Neural crest cell (in vitro differentiated cells): ENCODE measurements at regions not wholly inside any gene's neighbourhood (a gene's known extent, or its start where the extent isn't known, plus 50 kb on each side); places are given as distances from the start of the nearest gene placed in this dataset.

Experiments used
- DNase-seq: peaks from one replicate; pipeline ENCODE4 v3.0.0; 2021; ENCODE audit warnings: low read depth, mixed read lengths, low spot score
- H3K27ac Mint-ChIP-seq: one replicate; pipeline ENCODE4 v1.8.0; 2021; ENCODE audit warnings: mild to moderate bottlenecking, mixed read lengths; ENCODE audit not compliant: unreplicated experiment
- H3K27me3 Mint-ChIP-seq: 2 replicates; pipeline ENCODE4 v1.8.0; 2021; ENCODE audit warnings: low read depth, mild to moderate bottlenecking, mixed read lengths
- H3K36me3 Mint-ChIP-seq: 2 replicates; pipeline ENCODE4 v1.8.0; 2021; ENCODE audit warnings: low read depth, mild to moderate bottlenecking, mixed read lengths
- H3K4me1 Mint-ChIP-seq: 2 replicates; pipeline ENCODE4 v1.8.0; 2021; ENCODE audit warnings: mixed read lengths
- H3K4me3 Mint-ChIP-seq: one replicate; pipeline ENCODE4 v1.8.0; 2021; ENCODE audit warnings: mild to moderate bottlenecking, mixed read lengths
- H3K9me3 Mint-ChIP-seq: 2 replicates; pipeline ENCODE4 v1.8.0; 2021; ENCODE audit warnings: mixed read lengths
- CTCF ChIP-seq: fragments of 200-600 bp; sonication (generic); conservative IDR thresholded peaks from 2 replicates; pipeline ENCODE4 v1.5.0; 2021; ENCODE audit warnings: antibody characterized with exemption, mild to moderate bottlenecking

- H3K27ac Mint-ChIP-seq, result no peak overlapping the region
- peaks cover 3% of the 10 kb centered on the region for H3K27me3 Mint-ChIP-seq
- no peak overlapping the region for H3K4me3 Mint-ChIP-seq
- no peaks in the 10 kb centered on the region for H3K4me1 Mint-ChIP-seq
- no peak for DNase-seq
- no peak for TF ChIP-seq CTCF
- no peaks in the 10 kb centered on the region for H3K36me3 Mint-ChIP-seq
- H3K9me3 Mint-ChIP-seq, result no peaks in the 10 kb centered on the region
These were observed 354.4 kb upstream of the RSPO3 start for GRCh38 chr6:126764104-126764503.

- H3K27ac Mint-ChIP-seq, result no peak overlapping the region
- no peak for DNase-seq
- H3K27me3 Mint-ChIP-seq, result peaks cover 3% of the 10 kb centered on the region
- H3K4me1 Mint-ChIP-seq, result no peaks in the 10 kb centered on the region
- no peak for TF ChIP-seq CTCF
- peaks cover 3% of the 10 kb centered on the region for H3K9me3 Mint-ChIP-seq
- no peak overlapping the region for H3K4me3 Mint-ChIP-seq
- H3K36me3 Mint-ChIP-seq, result no peaks in the 10 kb centered on the region
These were observed 353.8 kb upstream of the RSPO3 start for GRCh38 chr6:126764671-126765070.

GRCh38 chr6:126766820-126767219, 351.7 kb upstream of the RSPO3 start:
- H3K9me3 Mint-ChIP-seq, result peaks cover 3% of the 10 kb centered on the region
- DNase-seq, result no peak
- peaks cover 3% of the 10 kb centered on the region for H3K27me3 Mint-ChIP-seq
- no peak overlapping the region for H3K4me3 Mint-ChIP-seq
- no peaks in the 10 kb centered on the region for H3K36me3 Mint-ChIP-seq
- H3K27ac Mint-ChIP-seq, result no peak overlapping the region
- TF ChIP-seq CTCF, result no peak
- no peaks in the 10 kb centered on the region for H3K4me1 Mint-ChIP-seq

GRCh38 chr6:126767711-126768110, 350.8 kb upstream of the RSPO3 start:
- Mint-ChIP-seq H3K27me3 (peaks cover 3% of the 10 kb centered on the region), H3K4me1 (no peaks in the 10 kb centered on the region), H3K9me3 (peaks cover 3% of the 10 kb centered on the region), H3K27ac (no peak overlapping the region), H3K36me3 (no peaks in the 10 kb centered on the region), H3K4me3 (no peak overlapping the region)
- no peak for TF ChIP-seq CTCF
- no peak for DNase-seq

- no peak overlapping the region for H3K4me3 Mint-ChIP-seq
- peaks cover 12% of the 10 kb centered on the region for H3K4me1 Mint-ChIP-seq
- H3K27ac Mint-ChIP-seq, result no peak overlapping the region
- H3K9me3 Mint-ChIP-seq, result peaks cover 3% of the 10 kb centered on the region
- peaks cover 3% of the 10 kb centered on the region for H3K27me3 Mint-ChIP-seq
- no peak for TF ChIP-seq CTCF
- no peak for DNase-seq
- H3K36me3 Mint-ChIP-seq, result no peaks in the 10 kb centered on the region
These were observed 348.3 kb upstream of the RSPO3 start for GRCh38 chr6:126770176-126770575.
